ENCODE measurements at regions not wholly inside any gene's neighbourhood (a gene's known extent, or its start where the extent isn't known, plus 50 kb on each side); places are given as distances from the start of the nearest gene placed in this dataset.
"Not testable (repeated sequence)": the region's sequence is repeated elsewhere in the genome, so short reads cannot be mapped to it uniquely, and the experiment has no call there.

- DNase-seq (ENCODE audit: low read depth in 3 of 3) = no peak
Observed at GRCh38 chr20:47866480-47866879, 81.2 kb upstream of the SULF2 start.

- DNase-seq (ENCODE audit: low read depth in 3 of 3) = no peak
Observed at GRCh38 chr20:47865912-47866311, 80.6 kb upstream of the SULF2 start.

GRCh38 chr20:47865451-47865850, 80.2 kb upstream of the SULF2 start:
- no peak for DNase-seq (ENCODE audit: low read depth in 3 of 3)

- no peak for DNase-seq (ENCODE audit: low read depth in 3 of 3)
Observed at GRCh38 chr20:47863981-47864380, 78.7 kb upstream of the SULF2 start.

GRCh38 chr20:47863315-47863965, 78.2 kb upstream of the SULF2 start:
- no peak for DNase-seq (ENCODE audit: low read depth in 3 of 3)

GRCh38 chr20:47862574-47863240, 77.4 kb upstream of the SULF2 start:
- DNase-seq (ENCODE audit: low read depth in 3 of 3) = no peak

GRCh38 chr20:47861116-47861515, 75.8 kb upstream of the SULF2 start:
- no peak for DNase-seq (ENCODE audit: low read depth in 3 of 3)

GRCh38 chr20:47860049-47860830, 75.0 kb upstream of the SULF2 start:
- no peak for DNase-seq (ENCODE audit: low read depth in 3 of 3)

- DNase-seq (ENCODE audit: low read depth in 3 of 3) = no peak
Observed at GRCh38 chr20:47859278-47859677, 74.0 kb upstream of the SULF2 start.

GRCh38 chr20:47857569-47858464, 72.5 kb upstream of the SULF2 start:
- DNase-seq (ENCODE audit: low read depth in 3 of 3) = no peak

GRCh38 chr20:47857187-47857568, 71.9 kb upstream of the SULF2 start:
- DNase-seq (ENCODE audit: low read depth in 3 of 3) = no peak

GRCh38 chr20:47855799-47856198, 70.5 kb upstream of the SULF2 start:
- no peak for DNase-seq (ENCODE audit: low read depth in 3 of 3)

GRCh38 chr20:47854687-47855212, 69.5 kb upstream of the SULF2 start:
- DNase-seq (ENCODE audit: low read depth in 3 of 3) = no peak

- DNase-seq (ENCODE audit: low read depth in 3 of 3) = no peak
Observed at GRCh38 chr20:47851774-47852173, 66.5 kb upstream of the SULF2 start.

- no peak for DNase-seq (ENCODE audit: low read depth in 3 of 3)
Observed at GRCh38 chr20:47850146-47850545, 64.9 kb upstream of the SULF2 start.

- no peak for DNase-seq (ENCODE audit: low read depth in 3 of 3)
Observed at GRCh38 chr20:47849596-47849995, 64.3 kb upstream of the SULF2 start.

- no peak for DNase-seq (ENCODE audit: low read depth in 3 of 3)
Observed at GRCh38 chr20:47849006-47849405, 63.7 kb upstream of the SULF2 start.

GRCh38 chr20:47848534-47848933, 63.3 kb upstream of the SULF2 start:
- not testable (repeated sequence) for DNase-seq (ENCODE audit: low read depth in 3 of 3)

GRCh38 chr20:47847884-47848485, 62.7 kb upstream of the SULF2 start:
- no peak for DNase-seq (ENCODE audit: low read depth in 3 of 3)

GRCh38 chr20:47847220-47847619, 61.9 kb upstream of the SULF2 start:
- DNase-seq (ENCODE audit: low read depth in 3 of 3) = not testable (repeated sequence)

- DNase-seq (ENCODE audit: low read depth in 3 of 3) = not testable (repeated sequence)
Observed at GRCh38 chr20:47846651-47847050, 61.4 kb upstream of the SULF2 start.

Data from stimulated activated CD4-positive, alpha-beta T cell treated with anti-CD3 and anti-CD28 coated beads, TNF-alpha, amount 100 ng/mL, for 48 hours (primary cell).